ENCODE measurements at regions not wholly inside any gene's neighbourhood (a gene's known extent, or its start where the extent isn't known, plus 50 kb on each side); places are given as distances from the start of the nearest gene placed in this dataset.
"Not testable (repeated sequence)": the region's sequence is repeated elsewhere in the genome, so short reads cannot be mapped to it uniquely, and the experiment has no call there.

DNA sequence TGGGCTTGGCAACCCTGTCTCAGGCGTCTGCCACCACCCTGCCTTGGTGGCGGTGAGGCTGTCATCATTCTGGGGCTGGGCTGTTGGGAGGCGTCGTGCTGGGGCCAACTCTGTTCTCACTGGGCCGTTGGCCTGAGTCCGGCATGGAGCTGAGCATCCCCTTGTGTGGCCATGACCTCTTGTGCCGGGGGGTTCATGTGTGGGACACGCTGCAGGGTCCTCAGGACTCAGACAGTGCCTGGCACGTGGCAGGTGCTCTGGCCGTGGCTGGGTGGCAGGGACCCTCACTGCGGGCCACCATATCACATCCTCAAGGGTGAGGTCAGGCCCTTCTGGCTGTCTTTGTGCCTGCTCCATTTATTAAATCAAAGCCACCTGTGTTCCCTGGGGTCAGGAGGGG is 197.4 kb downstream of the BANP start:
- not testable (repeated sequence) for DNase-seq

DNA sequence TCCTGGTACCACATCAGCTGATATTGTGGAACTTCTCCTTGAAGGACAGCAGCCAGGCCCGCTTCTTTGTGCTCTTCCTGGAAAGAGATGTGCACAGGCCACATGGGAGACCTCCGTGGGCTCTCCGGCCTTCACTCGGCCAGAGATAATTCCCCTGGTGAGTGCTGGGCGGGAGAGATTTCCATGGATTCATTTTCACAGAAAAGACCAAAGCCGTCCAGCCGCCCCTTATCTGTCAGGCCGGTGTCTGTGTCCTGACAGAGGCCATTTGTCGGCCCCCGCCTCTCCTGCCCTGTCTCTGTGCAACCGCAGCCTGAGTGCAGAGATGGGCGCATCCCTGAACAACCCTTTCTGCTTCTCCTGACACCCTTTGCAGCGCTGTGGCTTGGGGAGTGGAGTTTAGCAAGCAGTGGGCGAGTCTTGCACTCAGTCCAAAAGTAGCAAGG is 197.9 kb downstream of the BANP start:
- DNase-seq: not testable (repeated sequence)

GRCh38 chr16:88149663-88150062 is 198.4 kb downstream of the BANP start:
- DNase-seq: not testable (repeated sequence)

GRCh38 chr16:88150456-88151128 is 199.4 kb downstream of the BANP start:
- DNase-seq: not testable (repeated sequence)

GRCh38 chr16:88151129-88151499 is 199.9 kb downstream of the BANP start:
- DNase-seq: not testable (repeated sequence)

- not testable (repeated sequence) for DNase-seq
Measured at GRCh38 chr16:88151859-88152843, 200.9 kb downstream of the BANP start.

GRCh38 chr16:88152879-88153278 is 201.6 kb downstream of the BANP start:
- DNase-seq: not testable (repeated sequence)

DNA sequence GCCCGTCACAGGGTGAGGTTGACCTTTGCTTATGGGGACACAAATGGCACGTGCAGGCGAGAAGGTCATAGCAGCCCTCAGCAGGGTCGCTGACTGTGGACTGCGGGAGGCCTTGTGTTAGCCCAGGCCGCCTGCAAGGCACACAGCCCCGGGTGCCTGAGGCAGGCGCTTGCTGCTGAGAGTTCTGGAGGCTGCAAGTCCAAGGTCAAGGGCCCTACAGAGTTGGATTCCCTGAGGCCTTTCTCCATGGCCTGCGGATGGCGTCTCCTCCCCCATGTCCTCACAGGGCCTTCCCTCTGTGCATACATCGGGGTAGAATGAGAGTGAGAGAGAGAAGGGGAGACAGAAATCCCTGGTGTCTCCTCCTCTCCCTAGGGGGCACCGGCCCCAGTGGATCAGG is 202.3 kb downstream of the BANP start:
- not testable (repeated sequence) for DNase-seq

- not testable (repeated sequence) for DNase-seq
Measured at GRCh38 chr16:88154886-88155285, 203.7 kb downstream of the BANP start.

DNA sequence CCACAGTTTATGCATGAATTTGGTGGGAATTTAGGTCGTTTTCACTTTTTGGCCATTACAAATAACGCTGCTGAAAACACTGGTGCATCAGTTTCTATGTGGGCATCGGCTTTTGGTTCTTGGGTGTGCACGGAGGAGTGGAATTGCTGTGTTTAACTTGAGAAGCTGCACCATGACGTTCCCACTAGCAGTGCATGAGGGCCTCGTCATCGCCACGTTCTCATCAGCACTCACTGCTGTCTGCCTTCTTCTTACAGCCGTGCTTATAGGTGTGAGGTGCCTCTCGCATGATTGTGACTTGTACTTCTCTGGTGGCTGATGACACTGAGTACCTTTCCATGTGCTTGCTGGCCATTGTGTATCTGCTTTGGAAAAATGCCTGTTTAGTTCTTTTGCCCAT is 204.4 kb downstream of the BANP start:
- not testable (repeated sequence) for DNase-seq

DNA sequence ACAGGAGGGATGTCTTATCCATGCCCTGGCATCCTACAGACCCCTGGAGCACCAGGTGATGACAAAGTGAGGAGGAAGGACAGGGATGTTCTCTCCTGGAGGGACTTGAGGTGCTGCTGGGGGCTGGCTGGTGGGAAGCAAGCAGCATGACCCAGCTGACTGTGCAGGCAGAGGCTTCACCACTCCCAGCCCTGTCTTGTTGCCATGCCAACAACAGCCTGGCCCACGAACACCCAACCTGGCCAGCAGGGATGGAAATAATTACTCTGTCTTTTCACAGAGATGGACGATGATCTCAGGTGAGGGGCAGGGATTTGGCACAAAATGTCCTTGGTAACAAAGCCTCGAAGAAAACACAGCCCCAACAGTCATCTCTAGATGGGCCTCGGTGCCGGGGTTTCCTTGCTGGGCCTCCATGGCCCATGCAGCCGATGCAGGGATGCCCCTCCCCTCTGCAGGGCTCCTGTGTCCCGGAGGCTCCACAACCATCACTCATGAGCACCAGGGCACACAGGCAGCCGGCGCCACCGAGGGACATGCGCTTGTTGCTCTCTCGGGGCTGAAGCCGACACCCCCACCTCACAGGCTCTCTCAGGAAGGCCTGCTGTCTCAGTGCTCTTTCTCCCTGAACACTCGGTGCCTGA is 205.5 kb downstream of the BANP start:
- not testable (repeated sequence) for DNase-seq

- DNase-seq: not testable (repeated sequence)
Measured at GRCh38 chr16:88157686-88158085, 206.5 kb downstream of the BANP start.

DNA sequence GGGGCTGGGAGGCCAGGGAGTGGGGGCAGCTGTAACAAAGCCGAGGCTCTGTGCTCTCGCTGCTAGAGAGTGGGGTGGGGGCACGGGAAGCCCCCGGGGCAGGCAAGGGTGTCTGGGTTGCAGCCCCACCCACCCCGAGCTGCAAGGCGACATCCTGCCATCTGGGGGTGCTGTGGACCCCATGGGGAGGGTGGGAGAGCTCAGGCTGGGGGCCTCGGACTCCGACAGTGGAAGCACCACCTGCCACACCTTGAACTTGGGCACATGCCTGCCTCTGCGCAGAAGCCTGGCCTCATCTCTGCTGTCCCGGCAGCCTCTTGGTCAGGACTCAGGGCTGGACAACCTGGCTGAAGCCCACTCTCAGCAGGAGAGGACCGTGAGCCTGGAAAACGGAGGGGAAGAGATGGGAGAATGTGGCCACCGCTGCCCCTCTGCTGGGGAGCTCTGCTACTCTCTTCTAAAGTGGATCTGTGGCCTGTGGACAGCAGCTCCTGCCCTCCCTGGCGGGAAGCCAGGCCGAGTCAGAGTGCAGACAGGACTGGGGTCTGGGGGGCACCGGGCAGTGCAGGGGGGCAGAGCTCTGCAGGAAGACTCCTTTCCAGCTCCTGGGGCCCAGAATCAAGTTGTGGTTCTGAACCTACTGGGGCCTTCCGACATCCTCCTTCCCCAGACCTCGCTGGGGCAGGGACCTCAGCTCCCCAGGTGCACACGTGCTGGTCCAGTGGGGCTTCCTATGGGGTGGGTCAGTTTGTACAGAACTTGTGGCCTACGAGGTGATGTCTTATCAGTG is 207.2 kb downstream of the BANP start:
- not testable (repeated sequence) for DNase-seq

- DNase-seq: not testable (repeated sequence)
Measured at GRCh38 chr16:88159046-88159896, 208.0 kb downstream of the BANP start.

DNA sequence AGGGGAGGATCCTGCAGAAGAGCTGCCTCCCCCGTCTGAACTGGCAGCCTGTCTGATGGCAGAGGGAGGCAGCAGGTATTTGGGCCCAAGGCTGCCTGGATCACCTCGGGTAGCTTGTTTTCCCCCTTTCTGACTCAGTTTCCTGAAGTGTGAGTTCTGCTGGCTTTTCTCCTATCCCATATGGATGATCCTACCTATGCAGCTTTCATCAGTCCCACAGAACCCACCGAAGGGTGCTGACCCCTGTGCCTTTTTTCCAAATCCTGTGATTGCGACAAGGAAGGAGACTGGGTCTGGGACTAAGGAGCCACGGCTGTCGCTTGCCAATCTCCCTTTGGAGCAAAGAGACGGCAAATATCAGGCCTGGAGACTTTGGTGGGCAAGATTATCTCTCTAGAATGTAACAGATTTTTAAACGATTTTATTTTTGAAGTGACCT is 208.7 kb downstream of the BANP start:
- DNase-seq: not testable (repeated sequence)

GRCh38 chr16:88161191-88161590 is 210.0 kb downstream of the BANP start:
- DNase-seq: not testable (repeated sequence)

DNA sequence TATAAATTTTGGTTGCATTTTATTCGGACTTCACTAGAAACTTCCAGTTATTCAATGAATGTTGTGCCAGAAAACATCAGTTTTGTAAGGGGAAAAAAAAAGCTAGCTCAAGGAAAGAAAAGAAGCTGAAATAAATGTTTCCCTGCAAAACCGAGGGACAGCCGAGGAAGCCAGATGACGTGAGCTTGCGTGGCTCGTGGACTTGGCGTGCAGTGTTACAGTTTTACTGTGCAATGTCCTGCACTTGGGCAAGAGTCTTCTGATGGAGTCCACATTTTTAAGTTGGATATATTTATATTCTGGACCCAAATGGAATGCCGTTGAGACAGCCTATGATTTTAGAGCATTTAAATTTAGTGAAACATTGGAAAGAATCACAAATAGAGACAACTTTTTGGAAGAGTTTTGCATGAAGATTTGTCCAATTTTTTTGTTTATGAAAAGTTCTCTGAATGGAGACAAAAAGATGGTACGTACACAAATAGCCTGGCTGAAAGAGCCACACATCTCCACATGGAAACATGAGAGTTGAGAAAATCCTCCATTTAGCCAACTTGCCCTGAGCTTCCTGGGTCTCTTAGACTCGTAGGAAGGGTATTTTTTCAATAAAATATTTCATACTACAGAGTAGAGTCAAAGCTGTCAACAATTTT is 210.5 kb downstream of the BANP start:
- not testable (repeated sequence) for DNase-seq

DNA sequence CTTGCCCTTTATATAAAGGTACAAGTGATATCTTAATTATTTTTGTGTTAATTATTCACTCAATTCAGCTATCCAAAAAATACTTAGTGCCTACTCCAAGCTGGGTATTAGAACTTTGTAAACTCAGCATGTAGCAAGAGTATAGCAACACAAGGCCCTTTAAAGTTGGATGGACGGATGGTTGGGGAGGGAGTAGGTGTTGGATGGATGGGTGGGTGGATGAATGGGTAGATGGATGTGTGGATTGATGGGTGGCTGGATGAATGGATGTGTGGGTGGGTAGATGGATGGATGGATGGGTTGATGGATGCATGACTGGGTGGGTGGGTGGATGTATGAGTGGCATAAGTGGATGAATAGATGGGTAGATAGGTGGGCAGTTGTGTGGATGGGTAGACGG is 211.5 kb downstream of the BANP start:
- not testable (repeated sequence) for DNase-seq

DNA sequence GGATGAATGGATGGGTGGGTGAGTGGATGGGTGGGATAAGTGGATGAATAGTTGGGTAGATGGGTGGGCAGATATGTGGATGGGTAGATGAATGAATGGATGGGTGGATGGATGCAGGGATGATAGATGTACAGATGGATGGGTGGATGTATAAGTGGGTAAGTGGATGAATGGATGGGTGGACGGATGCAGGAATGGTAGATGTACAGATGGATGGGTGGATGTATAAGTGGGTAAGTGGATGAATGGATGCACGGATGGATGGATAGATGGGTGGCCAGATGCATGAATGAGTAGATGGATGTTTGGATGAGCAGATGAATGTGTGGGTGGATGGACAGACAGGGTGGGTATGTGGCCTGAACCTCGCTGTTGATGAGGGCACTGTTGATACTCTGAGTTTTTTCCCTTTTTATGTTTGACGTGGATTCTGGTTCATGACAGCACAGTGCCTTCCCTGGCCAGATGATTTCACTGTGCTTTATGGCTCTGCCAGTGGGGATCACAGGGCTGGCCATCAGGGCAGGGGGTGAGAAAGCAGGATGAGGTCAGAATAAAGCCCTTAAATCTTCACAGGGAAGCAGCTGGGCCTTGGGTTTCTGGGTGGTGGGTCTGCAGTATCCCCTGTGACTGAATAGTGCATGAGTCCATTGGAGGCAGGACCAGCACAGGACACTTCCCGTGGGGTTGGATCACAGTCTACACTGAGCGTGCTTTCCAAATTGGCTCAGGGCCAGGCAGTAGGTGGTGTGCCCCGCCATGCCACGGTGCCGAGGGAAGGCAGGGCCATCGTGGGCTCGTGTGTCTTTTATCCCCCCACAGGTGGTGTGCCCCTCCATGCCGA is 213.2 kb downstream of the BANP start:
- DNase-seq: not testable (repeated sequence)
